ENCODE measurements at regions not wholly inside any gene's neighbourhood (a gene's known extent, or its start where the extent isn't known, plus 50 kb on each side); places are given as distances from the start of the nearest gene placed in this dataset.

- no peak for DNase-seq
Observed at GRCh38 chr3:117091676-117092075, 382.1 kb downstream of the TUSC7 start.

GRCh38 chr3:117096549-117096948 is 387.0 kb downstream of the TUSC7 start:
- no peak for DNase-seq

GRCh38 chr3:117097351-117097750 is 387.8 kb downstream of the TUSC7 start:
- DNase-seq, result no peak

- no peak for DNase-seq
Observed at GRCh38 chr3:117101697-117102096, 392.1 kb downstream of the TUSC7 start.

GRCh38 chr3:117102426-117102825 is 392.8 kb downstream of the TUSC7 start:
- DNase-seq, result no peak

GRCh38 chr3:117103675-117104074 is 394.1 kb downstream of the TUSC7 start:
- no peak for DNase-seq

- no peak for DNase-seq
Observed at GRCh38 chr3:117104381-117104780, 394.8 kb downstream of the TUSC7 start.

- no peak for DNase-seq
Observed at GRCh38 chr3:117104792-117105191, 395.2 kb downstream of the TUSC7 start.

GRCh38 chr3:117105686-117106085 is 396.1 kb downstream of the TUSC7 start:
- DNase-seq, result no peak

- DNase-seq, result no peak
Observed at GRCh38 chr3:117106396-117106795, 396.8 kb downstream of the TUSC7 start.

GRCh38 chr3:117107946-117108345 is 398.4 kb downstream of the TUSC7 start:
- DNase-seq, result no peak

GRCh38 chr3:117109178-117109577 is 399.6 kb downstream of the TUSC7 start:
- DNase-seq, result no peak

GRCh38 chr3:117114517-117115265 is 405.1 kb downstream of the TUSC7 start:
- no peak for DNase-seq

- DNase-seq, result no peak
Observed at GRCh38 chr3:117117188-117117936, 407.8 kb downstream of the TUSC7 start.

- DNase-seq, result no peak
Observed at GRCh38 chr3:117118604-117119003, 409.0 kb downstream of the TUSC7 start.

- no peak for DNase-seq
Observed at GRCh38 chr3:117120014-117120413, 410.4 kb downstream of the TUSC7 start.

- DNase-seq, result no peak
Observed at GRCh38 chr3:117122609-117123008, 413.0 kb downstream of the TUSC7 start.

GRCh38 chr3:117126460-117126859 is 416.9 kb downstream of the TUSC7 start:
- no peak for DNase-seq

- no peak for DNase-seq
Observed at GRCh38 chr3:117126946-117127546, 417.5 kb downstream of the TUSC7 start.

GRCh38 chr3:117128133-117128532 is 418.6 kb downstream of the TUSC7 start:
- no peak for DNase-seq

- no peak for DNase-seq
Observed at GRCh38 chr3:117128872-117129271, 419.3 kb downstream of the TUSC7 start.

GRCh38 chr3:117129516-117129915 is 419.9 kb downstream of the TUSC7 start:
- DNase-seq, result no peak

GRCh38 chr3:117130222-117130621 is 420.6 kb downstream of the TUSC7 start:
- no peak for DNase-seq

- no peak for DNase-seq
Observed at GRCh38 chr3:117131259-117131658, 421.7 kb downstream of the TUSC7 start.

All from DMS 273 treated with DMSO at 0.1 percent for 48 hours (cell line).